Cardiac muscle cell (in vitro differentiated cells and primary cell): ENCODE measurements at regions not wholly inside any gene's neighbourhood (a gene's known extent, or its start where the extent isn't known, plus 50 kb on each side); places are given as distances from the start of the nearest gene placed in this dataset.
A peak's percentile ranks its signal among the peaks of the same experiment; 100 is the strongest.

Experiments used
- DNase-seq, 2 donors: peaks; one replicate each; pipeline versions ENCODE4 v3.0.0 to v3.0.0-alpha.2; 2010 to 2017; ENCODE audit warnings: low read depth in 1 of 2, low spot score in 1 of 2
- H3K27ac ChIP-seq: fragments of 200-600 bp; sonication (generic); 2 replicates; pipeline ENCODE4 v1.5.1; 2016
- H3K27me3 ChIP-seq: fragments of 200-600 bp; sonication (generic); 2 replicates; pipeline ENCODE4 v1.6.0; 2016; ENCODE audit warnings: control low read depth
- H3K36me3 ChIP-seq: fragments of 200-600 bp; sonication (generic); 2 replicates; pipeline ENCODE4 v1.5.1; 2016; ENCODE audit warnings: control low read depth
- H3K4me1 ChIP-seq: fragments of 200-600 bp; sonication (generic); 2 replicates; pipeline ENCODE4 v1.8.1; 2017; ENCODE audit warnings: low read depth, mild to moderate bottlenecking, mixed run types
- H3K4me3 ChIP-seq: fragments of 200-600 bp; sonication (generic); 2 replicates; pipeline ENCODE4 v1.5.1; 2016; ENCODE audit warnings: mild to moderate bottlenecking
- H3K9me3 ChIP-seq: fragments of 200-600 bp; sonication (generic); 2 replicates; pipeline ENCODE4 v1.5.1; 2017; ENCODE audit warnings: low read depth, mild to moderate bottlenecking, control low read depth
- TF ChIP-seq, protein P1 (sequence below): IDR thresholded peaks from 2 replicates; pipeline ENCODE4 v1.5.1; 2012; ENCODE audit warnings: low read depth, mild to moderate bottlenecking, low read length

- H3K27me3 ChIP-seq = no peaks in the 10 kb centered on the region
- H3K27ac ChIP-seq = no peak overlapping the region
- peaks cover 47% of the 10 kb centered on the region for H3K4me1 ChIP-seq
- H3K4me3 ChIP-seq = no peak overlapping the region
- TF ChIP-seq, protein P1, sequence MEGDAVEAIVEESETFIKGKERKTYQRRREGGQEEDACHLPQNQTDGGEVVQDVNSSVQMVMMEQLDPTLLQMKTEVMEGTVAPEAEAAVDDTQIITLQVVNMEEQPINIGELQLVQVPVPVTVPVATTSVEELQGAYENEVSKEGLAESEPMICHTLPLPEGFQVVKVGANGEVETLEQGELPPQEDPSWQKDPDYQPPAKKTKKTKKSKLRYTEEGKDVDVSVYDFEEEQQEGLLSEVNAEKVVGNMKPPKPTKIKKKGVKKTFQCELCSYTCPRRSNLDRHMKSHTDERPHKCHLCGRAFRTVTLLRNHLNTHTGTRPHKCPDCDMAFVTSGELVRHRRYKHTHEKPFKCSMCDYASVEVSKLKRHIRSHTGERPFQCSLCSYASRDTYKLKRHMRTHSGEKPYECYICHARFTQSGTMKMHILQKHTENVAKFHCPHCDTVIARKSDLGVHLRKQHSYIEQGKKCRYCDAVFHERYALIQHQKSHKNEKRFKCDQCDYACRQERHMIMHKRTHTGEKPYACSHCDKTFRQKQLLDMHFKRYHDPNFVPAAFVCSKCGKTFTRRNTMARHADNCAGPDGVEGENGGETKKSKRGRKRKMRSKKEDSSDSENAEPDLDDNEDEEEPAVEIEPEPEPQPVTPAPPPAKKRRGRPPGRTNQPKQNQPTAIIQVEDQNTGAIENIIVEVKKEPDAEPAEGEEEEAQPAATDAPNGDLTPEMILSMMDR = no peak
- no peaks in the 10 kb centered on the region for H3K9me3 ChIP-seq
- no peaks in the 10 kb centered on the region for H3K36me3 ChIP-seq
- DNase-seq = no peak
Measured at GRCh38 chr10:70943841-70944466, 55.6 kb upstream of the PCBD1 start.

GRCh38 chr10:70950037-70950436 lies 61.7 kb upstream of the PCBD1 start:
- peak in 1 of 2 donors; percentile 64 for DNase-seq
- Histone ChIP-seq H3K27me3 (no peaks in the 10 kb centered on the region), H3K27ac (no peak overlapping the region)

GRCh38 chr10:70950801-70951200 lies 62.4 kb upstream of the PCBD1 start:
- H3K27ac ChIP-seq = no peak overlapping the region
- DNase-seq = no peak
- no peak overlapping the region for H3K4me3 ChIP-seq
- no peaks in the 10 kb centered on the region for H3K27me3 ChIP-seq
- H3K4me1 ChIP-seq = no peaks in the 10 kb centered on the region
- TF ChIP-seq, protein P1 = no peak
- no peaks in the 10 kb centered on the region for H3K36me3 ChIP-seq
- no peaks in the 10 kb centered on the region for H3K9me3 ChIP-seq

More at GRCh38 chr10:70950037-70950436, 61.7 kb upstream of the PCBD1 start:
- Histone ChIP-seq H3K9me3 (no peaks in the 10 kb centered on the region), H3K4me1 (peaks cover 4% of the 10 kb centered on the region), H3K36me3 (no peaks in the 10 kb centered on the region), H3K4me3 (no peak overlapping the region)
- TF ChIP-seq, protein P1 = no peak

DNA sequence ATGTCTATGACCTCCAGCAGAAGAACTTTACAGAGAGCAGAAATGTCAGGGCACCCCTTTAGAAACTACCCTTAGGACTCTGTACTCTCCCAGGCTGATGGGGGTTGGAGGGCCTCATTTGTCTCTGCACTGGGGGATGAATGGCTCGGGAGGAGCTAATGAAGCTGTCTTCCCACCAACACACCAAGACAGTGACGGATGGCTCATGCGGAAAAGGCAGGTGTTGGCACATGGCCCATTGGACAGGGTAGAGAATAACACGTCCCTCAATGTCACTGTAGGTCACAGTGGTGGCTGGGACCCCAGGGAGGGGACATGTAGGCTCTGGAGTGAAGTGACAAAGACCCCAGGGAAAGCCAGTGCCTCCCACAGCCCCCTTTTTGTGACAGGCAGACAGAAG lies 64.0 kb upstream of the PCBD1 start:
- no peak overlapping the region for H3K27ac ChIP-seq
- H3K4me1 ChIP-seq = no peaks in the 10 kb centered on the region
- TF ChIP-seq, protein P1 = no peak
- H3K4me3 ChIP-seq = no peak overlapping the region
- DNase-seq = no peak
- no peaks in the 10 kb centered on the region for H3K9me3 ChIP-seq
- H3K36me3 ChIP-seq = no peaks in the 10 kb centered on the region
- no peaks in the 10 kb centered on the region for H3K27me3 ChIP-seq

GRCh38 chr10:70952921-70953320 lies 64.6 kb upstream of the PCBD1 start:
- TF ChIP-seq, protein P1 = no peak
- no peak overlapping the region for H3K27ac ChIP-seq
- no peaks in the 10 kb centered on the region for H3K36me3 ChIP-seq
- no peak for DNase-seq
- no peaks in the 10 kb centered on the region for H3K9me3 ChIP-seq
- no peaks in the 10 kb centered on the region for H3K27me3 ChIP-seq
- no peaks in the 10 kb centered on the region for H3K4me1 ChIP-seq
- H3K4me3 ChIP-seq = no peak overlapping the region
